ENCODE measurements at regions not wholly inside any gene's neighbourhood (a gene's known extent, or its start where the extent isn't known, plus 50 kb on each side); places are given as distances from the start of the nearest gene placed in this dataset.

GRCh38 chr5:6111131-6111530, 267.2 kb downstream of the MED10 start:
- no peak for TF ChIP-seq CTCF (IDR thresholded peaks at IDR 0.05; ENCODE audit: low read depth, low read length, poor library complexity, severe bottlenecking)
- TF ChIP-seq EZH2phosphoT487 (IDR thresholded peaks at IDR 0.05; ENCODE audit: borderline replicate concordance, low read length), result no peak

All from DOHH2 (cell line).